ENCODE measurements at regions not wholly inside any gene's neighbourhood (a gene's known extent, or its start where the extent isn't known, plus 50 kb on each side); places are given as distances from the start of the nearest gene placed in this dataset.

- no peak for DNase-seq (ENCODE audit: low spot score)
These were observed 376.7 kb downstream of the DNAH5 start for GRCh38 chr5:13567819-13568218.

GRCh38 chr5:13566871-13567339 lies 377.6 kb downstream of the DNAH5 start:
- DNase-seq (ENCODE audit: low spot score): no peak

- DNase-seq (ENCODE audit: low spot score): no peak
These were observed 386.1 kb downstream of the DNAH5 start for GRCh38 chr5:13558408-13558807.

- no peak for DNase-seq (ENCODE audit: low spot score)
These were observed 390.6 kb downstream of the DNAH5 start for GRCh38 chr5:13553896-13554295.

- DNase-seq (ENCODE audit: low spot score): no peak
These were observed 392.1 kb downstream of the DNAH5 start for GRCh38 chr5:13552361-13552760.

- no peak for DNase-seq (ENCODE audit: low spot score)
These were observed 392.8 kb downstream of the DNAH5 start for GRCh38 chr5:13551645-13552044.

GRCh38 chr5:13540168-13540750 lies 404.2 kb downstream of the DNAH5 start:
- DNase-seq (ENCODE audit: low spot score): no peak

GRCh38 chr5:13536933-13537332 lies 407.6 kb downstream of the DNAH5 start:
- no peak for DNase-seq (ENCODE audit: low spot score)

GRCh38 chr5:13533833-13534232 lies 410.7 kb downstream of the DNAH5 start:
- no peak for DNase-seq (ENCODE audit: low spot score)

GRCh38 chr5:13529300-13529699 lies 415.2 kb downstream of the DNAH5 start:
- no peak for DNase-seq (ENCODE audit: low spot score)

- no peak for DNase-seq (ENCODE audit: low spot score)
These were observed 419.6 kb downstream of the DNAH5 start for GRCh38 chr5:13524936-13525335.

- DNase-seq (ENCODE audit: low spot score): no peak
These were observed 425.4 kb downstream of the DNAH5 start for GRCh38 chr5:13519131-13519530.

GRCh38 chr5:13516195-13516594 lies 428.3 kb downstream of the DNAH5 start:
- no peak for DNase-seq (ENCODE audit: low spot score)

GRCh38 chr5:13511442-13511841 lies 433.0 kb downstream of the DNAH5 start:
- DNase-seq (ENCODE audit: low spot score): no peak

- DNase-seq (ENCODE audit: low spot score): no peak
These were observed 433.9 kb downstream of the DNAH5 start for GRCh38 chr5:13510616-13511015.

- no peak for DNase-seq (ENCODE audit: low spot score)
These were observed 435.9 kb downstream of the DNAH5 start for GRCh38 chr5:13508559-13508958.

GRCh38 chr5:13505326-13505725 lies 439.2 kb downstream of the DNAH5 start:
- no peak for DNase-seq (ENCODE audit: low spot score)

- no peak for DNase-seq (ENCODE audit: low spot score)
These were observed 441.5 kb downstream of the DNAH5 start for GRCh38 chr5:13503017-13503416.

- DNase-seq (ENCODE audit: low spot score): no peak
These were observed 443.3 kb downstream of the DNAH5 start for GRCh38 chr5:13501176-13501575.

GRCh38 chr5:13498279-13498678 lies 446.2 kb downstream of the DNAH5 start:
- DNase-seq (ENCODE audit: low spot score): no peak

- no peak for DNase-seq (ENCODE audit: low spot score)
These were observed 456.1 kb downstream of the DNAH5 start for GRCh38 chr5:13488254-13488931.

- no peak for DNase-seq (ENCODE audit: low spot score)
These were observed 463.7 kb downstream of the DNAH5 start for GRCh38 chr5:13480834-13481233.

GRCh38 chr5:13478831-13479465 lies 465.5 kb downstream of the DNAH5 start:
- peak; percentile 32 for DNase-seq (ENCODE audit: low spot score)
